Transverse colon (tissue), 4 donors: ENCODE measurements at regions not wholly inside any gene's neighbourhood (a gene's known extent, or its start where the extent isn't known, plus 50 kb on each side); places are given as distances from the start of the nearest gene placed in this dataset.

ENCODE experiments used
- DNase-seq: peaks from one replicate; pipeline ENCODE4 v3.0.0-alpha.2; 2019
- H3K27ac ChIP-seq, 4 donors: fragments of 200-600 bp; sonication (generic); 2 replicates each; pipeline ENCODE4 v1.5.1; 2016 to 2018; ENCODE audit warnings: inconsistent platforms in 4 of 4
- H3K27me3 ChIP-seq: fragments of 200-600 bp; sonication (generic); 2 replicates; pipeline ENCODE4 v1.5.1; 2017; ENCODE audit warnings: inconsistent platforms
- H3K36me3 ChIP-seq, 4 donors: fragments of 200-600 bp; sonication (generic); 2 replicates each; pipeline ENCODE4 v1.5.1; 2017 to 2019; ENCODE audit warnings: inconsistent platforms in 4 of 4
- H3K4me1 ChIP-seq, 4 donors: fragments of 200-600 bp; sonication (generic); 2 replicates each; pipeline ENCODE4 v1.5.1; 2017 to 2020; ENCODE audit warnings: inconsistent platforms in 4 of 4
- H3K4me3 ChIP-seq, 4 donors: fragments of 200-600 bp; sonication (generic); 1 replicate in 1 of 4; 2 replicates in 3 of 4; pipeline versions ENCODE4 v1.5.1 to v1.6.1; 2017 to 2019; ENCODE audit warnings: inconsistent platforms in 4 of 4
- H3K9me3 ChIP-seq, 2 donors: fragments of 200-600 bp; sonication (generic); 2 replicates each; pipeline ENCODE4 v1.5.1; 2017 to 2019; ENCODE audit warnings: inconsistent platforms in 2 of 2
- CTCF ChIP-seq, 5 experiments: fragments of 200-600 bp in 3 of 5; fragments of 450-650 bp in 2 of 5; sonication (generic) in 3 of 5; IDR thresholded peaks; 1 replicate in 2 of 5; 2 replicates in 3 of 5; pipeline ENCODE4 v1.5.1; 2016 to 2017; ENCODE audit warnings: antibody characterized with exemption in 5 of 5, inconsistent platforms in 3 of 5, mild to moderate bottlenecking in 2 of 5, moderate library complexity in 1 of 5
- EP300 ChIP-seq: sonication (generic); formaldehyde crosslinking; IDR thresholded peaks from one replicate; pipeline ENCODE4 v1.6.1; 2017; ENCODE audit warnings: antibody characterized with exemption, low read depth
- POLR2A ChIP-seq: fragments of 450-650 bp; IDR thresholded peaks from one replicate; pipeline ENCODE4 v1.6.1; 2016; ENCODE audit warnings: antibody characterized with exemption, mild to moderate bottlenecking, moderate library complexity
- POLR2AphosphoS5 ChIP-seq, 3 donors: sonication (generic); formaldehyde crosslinking; IDR thresholded peaks; one replicate each; pipeline ENCODE4 v1.6.1; 2016; ENCODE audit warnings: antibody characterized with exemption in 3 of 3
- WGBS, 2 donors: methylation state at CpG; one replicate each; pipeline ENCODE4 v1.1.5; 2018; ENCODE audit warnings: low coverage in 1 of 2; 5-methylcytosine and 5-hydroxymethylcytosine counted together
- in situ Hi-C, 4 donors: fragments of 200-750 bp; cut with MboI; loops; one replicate each; pipeline versions ENCODE4 v1.15.0 to v1.15.1; 2017; ENCODE audit warnings: low sequenced_read_pairs in 3 of 4, low pct_ligation_motif_present in 1 of 4, low pct_unique_long_range_greater_than_20kb in 1 of 4
- intact Hi-C: fragments of 100-400 bp; cut with DNase I; formaldehyde crosslinking; loops from one replicate; pipeline ENCODE4 v1.15.1; 2023; ENCODE audit warnings: low total_unique reads

GRCh38 chr14:65838565-65838964 lies 426.0 kb downstream of the FUT8 start:
- H3K4me3 ChIP-seq, result no peak overlapping the region
- 87 to 100% methylated on average over 1 to 5 of the region's 5 CpGs for WGBS, 2 donors
- no peak overlapping the region for H3K27ac ChIP-seq
- TF ChIP-seq CTCF (IDR thresholded peaks at IDR 0.05), result no peak
- H3K36me3 ChIP-seq, result no peaks in the 10 kb centered on the region
- intact Hi-C loops (no loop called here), in situ Hi-C loops (loop anchor here in 1 of 4 donors (10.0 to 25.0 kb wide), 2 partner anchors 414 to 676 kb away; no protein-coding TSS in a partner anchor)
- no peaks in the 10 kb centered on the region for H3K4me1 ChIP-seq
- no peak for DNase-seq
- H3K9me3 ChIP-seq, result no peaks in the 10 kb centered on the region
- no peaks in the 10 kb centered on the region for H3K27me3 ChIP-seq

- DNase-seq, result no peak
- Histone ChIP-seq H3K4me3 (no peak overlapping the region), H3K27me3 (no peaks in the 10 kb centered on the region), H3K27ac (no peak overlapping the region), H3K36me3 (no peaks in the 10 kb centered on the region), H3K9me3 (no peaks in the 10 kb centered on the region), H3K4me1 (no peaks in the 10 kb centered on the region)
- TF ChIP-seq CTCF (IDR thresholded peaks at IDR 0.05) (no peak), POLR2AphosphoS5 (IDR thresholded peaks at IDR 0.05) (no peak), POLR2A (no peak), EP300 (no peak)
- intact Hi-C loops, result no loop called here
- in situ Hi-C loops, result loop anchor here in 1 of 4 donors (25.0 kb wide), 1 partner anchor 678 kb away; no protein-coding TSS in a partner anchor
- 79% methylated on average over 6 of the region's 6 CpGs; no CpG with 5 or more reads in 1 of the 2 donors for WGBS, 2 donors
Measured at GRCh38 chr14:65840118-65840751, 427.7 kb downstream of the FUT8 start.

DNA sequence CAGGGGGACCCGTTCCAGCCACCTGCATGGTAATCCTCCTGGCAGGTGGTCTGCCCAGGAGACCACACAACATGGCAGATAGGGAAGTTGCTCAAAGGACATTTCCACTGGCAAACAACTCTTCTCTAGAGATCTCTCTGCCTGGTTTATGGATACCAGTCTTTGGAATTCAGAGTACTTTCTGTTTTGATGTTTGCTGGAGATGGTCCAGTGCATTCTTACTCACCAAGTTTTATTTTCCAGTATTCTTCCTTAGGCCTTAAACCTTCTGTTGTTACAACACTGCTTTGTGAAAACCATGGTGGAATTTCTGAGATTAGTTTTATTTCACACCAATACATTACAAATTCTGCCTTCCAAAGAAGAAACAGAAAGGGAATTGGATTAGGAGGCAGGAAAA lies 428.3 kb downstream of the FUT8 start:
- Histone ChIP-seq H3K36me3 (no peaks in the 10 kb centered on the region), H3K4me3 (no peak overlapping the region), H3K27ac (no peak overlapping the region), H3K9me3 (no peaks in the 10 kb centered on the region), H3K4me1 (no peaks in the 10 kb centered on the region), H3K27me3 (no peaks in the 10 kb centered on the region)
- intact Hi-C loops (no loop called here), in situ Hi-C loops (loop anchor here in 1 of 4 donors (25.0 kb wide), 1 partner anchor 678 kb away; no protein-coding TSS in a partner anchor)
- TF ChIP-seq POLR2AphosphoS5 (IDR thresholded peaks at IDR 0.05) (no peak), EP300 (no peak), POLR2A (no peak), CTCF (IDR thresholded peaks at IDR 0.05) (no peak)
- no peak for DNase-seq
- WGBS, 2 donors, result 82% methylated on average over 1 of the region's 1 CpG; no CpG with 5 or more reads in 1 of the 2 donors

GRCh38 chr14:65846196-65846868 lies 433.8 kb downstream of the FUT8 start:
- intact Hi-C loops (no loop called here), in situ Hi-C loops (loop anchor here in 1 of 4 donors (25.0 kb wide), 1 partner anchor 684 kb away; no protein-coding TSS in a partner anchor)
- Histone ChIP-seq H3K27ac (peak overlapping the region in 2 of 4 donors; percentile 21 to 43), H3K4me3 (no peak overlapping the region), H3K27me3 (no peaks in the 10 kb centered on the region), H3K36me3 (no peaks in the 10 kb centered on the region), H3K4me1 (no peaks in the 10 kb centered on the region), H3K9me3 (no peaks in the 10 kb centered on the region)
- 82 to 86% methylated on average over 2 of the region's 2 CpGs for WGBS, 2 donors
- no peak for DNase-seq
- no peak for TF ChIP-seq POLR2AphosphoS5 (IDR thresholded peaks at IDR 0.05)
- TF ChIP-seq CTCF (IDR thresholded peaks at IDR 0.05), result no peak
- no peak for TF ChIP-seq POLR2A
- no peak for TF ChIP-seq EP300
